Stimulated activated CD8-positive, alpha-beta memory T cell treated with anti-CD3 and anti-CD28 coated beads, Interleukin-2, amount 100 ng/mL, for 48 hours (primary cell): ENCODE measurements at regions not wholly inside any gene's neighbourhood (a gene's known extent, or its start where the extent isn't known, plus 50 kb on each side); places are given as distances from the start of the nearest gene placed in this dataset.

Experiments used
- DNase-seq, 2 donors: peaks; one replicate each; pipeline ENCODE4 v3.0.0-alpha.2; 2020; ENCODE audit warnings: low read depth in 2 of 2

GRCh38 chr9:18349530-18349929 lies 124.4 kb upstream of the ADAMTSL1 start:
- no peak for DNase-seq

GRCh38 chr9:18350036-18350435 lies 123.9 kb upstream of the ADAMTSL1 start:
- no peak for DNase-seq

GRCh38 chr9:18350995-18351595 lies 122.9 kb upstream of the ADAMTSL1 start:
- DNase-seq = no peak

GRCh38 chr9:18352711-18353110 lies 121.2 kb upstream of the ADAMTSL1 start:
- DNase-seq = no peak

GRCh38 chr9:18353473-18353872 lies 120.5 kb upstream of the ADAMTSL1 start:
- no peak for DNase-seq

- no peak for DNase-seq
Measured at GRCh38 chr9:18357321-18357720, 116.6 kb upstream of the ADAMTSL1 start.

GRCh38 chr9:18358325-18358724 lies 115.6 kb upstream of the ADAMTSL1 start:
- DNase-seq = no peak

GRCh38 chr9:18359335-18359734 lies 114.6 kb upstream of the ADAMTSL1 start:
- no peak for DNase-seq

GRCh38 chr9:18360005-18360404 lies 113.9 kb upstream of the ADAMTSL1 start:
- DNase-seq = no peak

- no peak for DNase-seq
Measured at GRCh38 chr9:18361646-18362045, 112.3 kb upstream of the ADAMTSL1 start.

GRCh38 chr9:18362166-18362565 lies 111.8 kb upstream of the ADAMTSL1 start:
- no peak for DNase-seq

GRCh38 chr9:18362901-18363685 lies 110.9 kb upstream of the ADAMTSL1 start:
- no peak for DNase-seq

- no peak for DNase-seq
Measured at GRCh38 chr9:18365651-18366050, 108.3 kb upstream of the ADAMTSL1 start.

- no peak for DNase-seq
Measured at GRCh38 chr9:18366184-18366583, 107.8 kb upstream of the ADAMTSL1 start.

GRCh38 chr9:18368206-18368605 lies 105.7 kb upstream of the ADAMTSL1 start:
- no peak for DNase-seq

GRCh38 chr9:18371141-18371540 lies 102.8 kb upstream of the ADAMTSL1 start:
- no peak for DNase-seq

- DNase-seq = no peak
Measured at GRCh38 chr9:18371621-18372020, 102.3 kb upstream of the ADAMTSL1 start.

- no peak for DNase-seq
Measured at GRCh38 chr9:18379073-18379811, 94.7 kb upstream of the ADAMTSL1 start.

GRCh38 chr9:18382243-18382642 lies 91.7 kb upstream of the ADAMTSL1 start:
- DNase-seq = no peak

GRCh38 chr9:18384066-18384465 lies 89.9 kb upstream of the ADAMTSL1 start:
- no peak for DNase-seq

GRCh38 chr9:18385696-18386490 lies 88.1 kb upstream of the ADAMTSL1 start:
- no peak for DNase-seq

- no peak for DNase-seq
Measured at GRCh38 chr9:18390393-18390792, 83.6 kb upstream of the ADAMTSL1 start.
